HTR-8/SVneo (cell line): ENCODE measurements at regions not wholly inside any gene's neighbourhood (a gene's known extent, or its start where the extent isn't known, plus 50 kb on each side); places are given as distances from the start of the nearest gene placed in this dataset.
A peak's percentile ranks its signal among the peaks of the same experiment; 100 is the strongest.

Experiments used
- DNase-seq: peaks from one replicate; pipeline ENCODE4 v3.0.0; 2011; ENCODE audit warnings: low spot score, mixed read lengths; ENCODE audit not compliant: insufficient read length
- FAIRE-seq: peaks from 2 replicates; lab custom pipeline; 2011; peaks lifted over from hg19 to GRCh38; lab: Jason Lieb, UNC

DNA sequence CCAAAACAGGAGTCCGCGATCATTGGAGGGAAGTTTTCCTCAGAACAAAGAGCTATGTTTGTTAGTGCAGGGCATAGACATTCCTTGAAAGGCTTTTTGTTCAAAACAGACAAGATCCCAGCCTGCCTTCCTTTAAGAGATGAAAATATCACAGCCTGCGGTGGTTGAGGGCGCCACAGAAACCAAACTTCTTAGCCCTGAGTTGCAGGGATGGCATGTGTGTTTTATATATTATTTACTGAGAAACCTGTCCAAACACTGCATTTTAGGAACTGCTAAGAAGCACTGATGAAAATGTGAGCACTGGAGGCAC lies 57.5 kb upstream of the TMEM178A start:
- no peak for FAIRE-seq

DNA sequence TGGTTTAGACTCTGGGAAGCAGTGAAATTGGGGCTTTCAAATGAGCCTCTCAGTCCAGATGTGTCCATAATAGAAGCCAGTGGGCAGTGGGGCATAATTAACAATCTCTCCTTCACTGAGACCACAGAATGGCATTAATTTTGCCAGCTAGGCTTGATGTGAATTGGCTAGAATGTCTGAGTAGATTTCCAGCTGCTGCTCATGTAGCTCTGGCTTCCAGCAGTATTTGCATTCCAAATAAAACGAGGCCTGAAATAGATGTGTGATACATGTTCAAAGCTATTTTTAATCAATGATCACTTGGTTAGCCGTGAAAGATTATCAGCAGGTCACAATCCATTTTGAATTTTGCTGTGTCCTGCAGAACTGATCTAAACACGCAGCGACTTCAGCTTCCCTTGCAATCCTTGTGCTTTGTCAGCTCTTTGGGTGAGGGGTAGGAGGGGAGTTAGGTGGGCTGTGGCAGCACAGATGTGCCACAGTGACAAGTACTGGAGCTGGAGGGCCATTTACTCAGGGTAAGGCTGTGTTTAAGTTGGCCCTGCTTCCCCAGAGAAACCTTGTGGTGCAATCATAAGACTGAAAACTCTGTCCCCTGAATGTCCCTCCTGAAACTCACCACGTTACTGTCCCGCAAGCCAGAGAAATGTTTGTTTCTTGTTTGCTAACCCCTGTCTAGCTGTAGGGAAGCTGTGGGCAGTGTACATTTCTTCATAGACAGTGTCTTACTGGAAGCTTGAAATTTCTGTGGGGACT lies 56.9 kb upstream of the TMEM178A start:
- peak; percentile 81 for FAIRE-seq
- no peak for DNase-seq

More for the DNA sequence above, 57.5 kb upstream of the TMEM178A start:
- no peak for DNase-seq

DNA sequence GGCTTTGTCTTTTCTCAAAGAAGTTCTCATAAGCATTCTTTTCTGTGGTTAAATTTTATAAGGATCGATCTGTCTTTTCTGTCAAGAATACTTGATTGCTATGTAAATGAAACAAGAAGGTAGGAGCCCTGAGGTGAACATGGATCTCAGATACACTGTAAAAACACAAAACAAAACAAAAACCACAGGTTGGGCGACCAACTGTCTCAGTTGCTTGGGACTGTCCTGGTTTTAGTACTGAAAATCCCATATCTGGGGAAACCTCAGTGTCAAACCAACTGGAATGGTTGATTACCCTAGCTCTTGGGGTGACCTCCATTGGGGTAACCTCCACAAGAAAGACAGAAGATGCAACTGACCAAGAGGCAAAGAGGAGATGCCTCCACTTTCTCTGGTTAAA lies 55.8 kb upstream of the TMEM178A start:
- FAIRE-seq (no peak), DNase-seq (no peak)

DNA sequence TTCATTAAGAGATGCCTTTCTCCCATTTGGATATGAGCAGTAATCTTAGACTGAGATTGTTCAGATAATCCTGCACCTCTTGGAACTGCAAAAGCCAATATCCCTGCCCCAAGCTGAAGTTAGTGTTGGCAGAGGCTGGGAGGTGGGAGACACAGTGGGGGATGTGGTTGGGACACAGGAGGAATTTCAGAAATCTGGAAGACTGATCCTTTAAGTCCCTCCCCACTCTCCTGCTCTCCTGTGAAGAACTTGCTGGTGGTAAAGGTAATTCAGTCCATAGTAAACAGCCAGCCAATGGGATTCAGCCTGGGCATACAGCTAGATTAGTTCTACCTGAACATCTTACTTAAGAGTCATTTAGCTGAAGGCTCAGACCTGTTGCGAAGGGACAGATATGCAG lies 50.0 kb upstream of the TMEM178A start:
- FAIRE-seq (no peak), DNase-seq (no peak)
